ENCODE measurements at regions not wholly inside any gene's neighbourhood (a gene's known extent, or its start where the extent isn't known, plus 50 kb on each side); places are given as distances from the start of the nearest gene placed in this dataset.

GRCh38 chr14:26137161-26137560 is 460.7 kb downstream of the NOVA1 start:
- TF ChIP-seq, protein P1, sequence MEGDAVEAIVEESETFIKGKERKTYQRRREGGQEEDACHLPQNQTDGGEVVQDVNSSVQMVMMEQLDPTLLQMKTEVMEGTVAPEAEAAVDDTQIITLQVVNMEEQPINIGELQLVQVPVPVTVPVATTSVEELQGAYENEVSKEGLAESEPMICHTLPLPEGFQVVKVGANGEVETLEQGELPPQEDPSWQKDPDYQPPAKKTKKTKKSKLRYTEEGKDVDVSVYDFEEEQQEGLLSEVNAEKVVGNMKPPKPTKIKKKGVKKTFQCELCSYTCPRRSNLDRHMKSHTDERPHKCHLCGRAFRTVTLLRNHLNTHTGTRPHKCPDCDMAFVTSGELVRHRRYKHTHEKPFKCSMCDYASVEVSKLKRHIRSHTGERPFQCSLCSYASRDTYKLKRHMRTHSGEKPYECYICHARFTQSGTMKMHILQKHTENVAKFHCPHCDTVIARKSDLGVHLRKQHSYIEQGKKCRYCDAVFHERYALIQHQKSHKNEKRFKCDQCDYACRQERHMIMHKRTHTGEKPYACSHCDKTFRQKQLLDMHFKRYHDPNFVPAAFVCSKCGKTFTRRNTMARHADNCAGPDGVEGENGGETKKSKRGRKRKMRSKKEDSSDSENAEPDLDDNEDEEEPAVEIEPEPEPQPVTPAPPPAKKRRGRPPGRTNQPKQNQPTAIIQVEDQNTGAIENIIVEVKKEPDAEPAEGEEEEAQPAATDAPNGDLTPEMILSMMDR (IDR thresholded peaks at IDR 0.05): peak; percentile 41
- TF ChIP-seq ELF1 (IDR thresholded peaks at IDR 0.05) (no peak), RFX5 (IDR thresholded peaks at IDR 0.05; ENCODE audit: low read length) (no peak), JUND (IDR thresholded peaks at IDR 0.05) (no peak), RAD21 (IDR thresholded peaks at IDR 0.05; ENCODE audit: low read length) (no peak), RXRA (IDR thresholded peaks at IDR 0.05; ENCODE audit: borderline replicate concordance, low read depth) (no peak), EP300 (IDR thresholded peaks at IDR 0.05; ENCODE audit: borderline replicate concordance in 1 of 2, low read depth in 1 of 2, low read length in 1 of 2) (no peak)

Measured in SK-N-SH (cell line).